GM12872 (cell line): ENCODE measurements at regions not wholly inside any gene's neighbourhood (a gene's known extent, or its start where the extent isn't known, plus 50 kb on each side); places are given as distances from the start of the nearest gene placed in this dataset.

Experiments used
- CTCF ChIP-seq: IDR thresholded peaks from 3 replicates; pipeline ENCODE4 v1.5.1; 2011; ENCODE audit warnings: low read depth, mild to moderate bottlenecking, low read length, moderate library complexity; ENCODE audit not compliant: insufficient read depth

- TF ChIP-seq CTCF: no peak
Measured at GRCh38 chr1:219781491-219781890, 146.9 kb downstream of the SLC30A10 start.

- no peak for TF ChIP-seq CTCF
Measured at GRCh38 chr1:219778793-219779369, 149.5 kb downstream of the SLC30A10 start.

GRCh38 chr1:219778110-219778509, 150.2 kb downstream of the SLC30A10 start:
- no peak for TF ChIP-seq CTCF

- TF ChIP-seq CTCF: no peak
Measured at GRCh38 chr1:219774386-219774785, 154.0 kb downstream of the SLC30A10 start.

- no peak for TF ChIP-seq CTCF
Measured at GRCh38 chr1:219773775-219774174, 154.6 kb downstream of the SLC30A10 start.

- TF ChIP-seq CTCF: no peak
Measured at GRCh38 chr1:219773110-219773509, 155.2 kb downstream of the SLC30A10 start.

- no peak for TF ChIP-seq CTCF
Measured at GRCh38 chr1:219772265-219773036, 155.9 kb downstream of the SLC30A10 start.
